Cardiac septum (tissue), 1 donor: ENCODE measurements at regions not wholly inside any gene's neighbourhood (a gene's known extent, or its start where the extent isn't known, plus 50 kb on each side); places are given as distances from the start of the nearest gene placed in this dataset.
"Not testable (repeated sequence)": the region's sequence is repeated elsewhere in the genome, so short reads cannot be mapped to it uniquely, and the experiment has no call there.

Source experiments
- DNase-seq: peaks from one replicate; pipeline ENCODE4 v3.0.0-alpha.2; 2020; ENCODE audit warnings: low spot score
- intact Hi-C: fragments of 100-400 bp; cut with DNase I; formaldehyde crosslinking; loops from one replicate; pipeline ENCODE4 v1.14.0; 2022
- donor health status: DM: no; HTN: no; CAD: no.

DNA sequence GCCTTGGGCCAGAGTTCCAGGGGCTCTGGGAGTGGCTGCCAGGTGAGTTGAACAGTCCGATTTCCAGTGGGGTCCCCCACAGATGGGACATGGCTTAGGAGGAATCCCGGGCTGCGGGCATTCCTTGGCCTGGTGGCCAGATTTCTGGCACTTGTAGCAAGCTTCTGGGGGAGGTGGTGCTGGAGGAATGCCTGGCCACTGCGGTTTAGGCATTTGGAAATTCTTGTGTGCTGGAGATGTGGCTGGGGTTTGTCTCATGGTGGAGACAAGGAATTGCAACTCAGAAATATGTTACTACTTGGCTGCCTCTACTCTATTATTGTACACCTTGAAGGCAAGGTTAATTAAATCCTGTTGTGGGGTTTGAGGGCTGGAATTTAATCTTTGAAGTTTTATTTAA is 779.8 kb downstream of the UQCRFS1 start:
- intact Hi-C loops, DNase-seq: not testable (repeated sequence)

DNA sequence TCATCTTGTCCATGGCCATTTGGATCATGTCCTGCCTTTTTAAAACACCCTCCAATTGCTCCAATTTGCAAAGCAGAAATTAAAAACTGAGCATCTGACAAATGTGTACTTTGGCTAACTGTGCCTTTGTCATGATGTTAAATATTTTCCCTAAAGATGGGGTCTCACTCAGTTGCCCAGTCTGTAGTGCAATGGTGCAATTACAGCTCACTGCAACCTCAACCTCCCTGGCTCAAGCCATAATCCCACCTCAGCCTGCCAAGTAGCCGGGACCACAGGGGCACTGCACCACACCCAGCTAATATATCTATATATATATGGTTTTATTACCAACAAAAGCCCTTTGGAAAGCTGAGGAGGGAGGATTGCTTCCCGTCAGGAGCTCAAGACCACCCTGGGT is 782.7 kb downstream of the UQCRFS1 start:
- intact Hi-C loops = no loop called here
- DNase-seq = no peak

DNA sequence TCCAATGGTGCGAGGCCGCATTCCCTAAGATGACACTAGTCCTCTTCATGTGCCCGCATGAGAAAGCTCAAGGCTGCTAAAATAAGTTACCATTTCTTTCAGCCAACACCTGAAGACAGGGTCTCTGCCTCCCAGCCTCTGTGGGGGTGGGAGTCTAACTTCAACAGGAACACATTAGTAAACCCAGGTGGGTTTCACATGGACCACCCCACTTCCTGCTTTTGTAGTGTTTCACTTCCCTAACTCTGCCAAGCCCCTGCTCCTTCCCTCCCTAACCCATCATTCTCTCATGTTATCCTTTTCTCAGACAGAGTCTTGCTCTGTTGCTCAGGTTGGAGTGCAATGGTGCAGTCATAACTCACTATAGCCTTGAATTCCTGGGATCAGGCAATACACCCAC is 783.6 kb downstream of the UQCRFS1 start:
- intact Hi-C loops = no loop called here

GRCh38 chr19:28428663-28429348 is 784.1 kb downstream of the UQCRFS1 start:
- intact Hi-C loops = no loop called here
- no peak for DNase-seq

More for the DNA sequence above, 783.6 kb downstream of the UQCRFS1 start:
- DNase-seq = no peak

GRCh38 chr19:28427376-28428083 is 785.4 kb downstream of the UQCRFS1 start:
- DNase-seq = no peak
- intact Hi-C loops = no loop called here

DNA sequence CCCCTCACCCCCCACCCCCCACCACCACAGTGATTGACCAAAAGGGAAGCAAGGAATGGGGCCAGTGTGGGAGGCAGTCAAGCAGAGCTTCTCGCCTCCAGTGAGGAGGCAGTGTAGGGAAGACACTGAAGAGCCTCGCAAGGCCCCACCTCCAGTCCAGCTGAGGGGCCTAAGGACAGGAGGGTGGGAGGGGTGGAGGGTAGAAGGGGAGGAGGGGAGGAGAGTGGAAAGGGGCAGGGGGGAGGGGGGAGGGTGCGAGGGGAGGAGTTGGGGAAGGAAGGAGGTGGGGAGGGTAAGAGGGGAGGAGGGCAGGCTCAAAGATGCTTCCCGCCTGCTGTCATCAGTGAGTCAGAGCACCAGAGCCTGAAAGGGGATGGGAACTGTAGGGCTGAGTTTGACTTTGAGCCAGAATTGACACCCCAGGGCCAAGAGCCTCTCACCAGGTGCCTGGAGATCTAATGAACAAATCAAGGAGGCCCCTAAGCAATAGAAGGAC is 786.2 kb downstream of the UQCRFS1 start:
- intact Hi-C loops = no loop called here

DNA sequence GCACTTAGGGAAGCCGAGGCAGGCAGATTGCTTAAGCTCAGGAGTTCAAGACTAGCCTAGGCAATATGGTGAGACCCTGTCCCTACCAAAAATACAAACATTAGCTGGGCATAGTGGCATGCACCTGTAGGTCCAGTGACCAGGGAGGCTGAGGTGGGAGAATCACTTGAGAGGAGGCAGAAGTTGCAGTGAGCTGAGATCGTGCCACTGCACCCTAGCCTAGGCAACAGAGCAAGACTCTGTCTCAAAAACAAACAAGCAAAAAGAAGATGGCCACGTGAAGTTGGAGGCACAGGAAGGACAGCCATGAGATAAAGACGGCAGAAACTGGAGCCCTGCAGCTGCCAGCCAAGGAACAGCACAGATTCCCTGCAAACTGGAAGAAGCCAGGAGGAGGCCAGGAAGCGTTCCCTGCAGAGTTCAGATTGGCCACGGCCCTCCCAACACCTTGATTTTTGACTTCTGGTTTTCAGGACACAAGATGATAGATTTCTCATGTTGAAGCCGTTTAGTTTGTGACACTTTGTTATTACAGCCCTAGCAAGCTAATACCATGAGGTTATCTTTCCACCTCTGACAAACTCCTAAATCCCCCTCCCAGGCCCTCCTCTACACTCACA is 786.7 kb downstream of the UQCRFS1 start:
- intact Hi-C loops = no loop called here
- no peak for DNase-seq

More for the DNA sequence above, 786.2 kb downstream of the UQCRFS1 start:
- DNase-seq = no peak

DNA sequence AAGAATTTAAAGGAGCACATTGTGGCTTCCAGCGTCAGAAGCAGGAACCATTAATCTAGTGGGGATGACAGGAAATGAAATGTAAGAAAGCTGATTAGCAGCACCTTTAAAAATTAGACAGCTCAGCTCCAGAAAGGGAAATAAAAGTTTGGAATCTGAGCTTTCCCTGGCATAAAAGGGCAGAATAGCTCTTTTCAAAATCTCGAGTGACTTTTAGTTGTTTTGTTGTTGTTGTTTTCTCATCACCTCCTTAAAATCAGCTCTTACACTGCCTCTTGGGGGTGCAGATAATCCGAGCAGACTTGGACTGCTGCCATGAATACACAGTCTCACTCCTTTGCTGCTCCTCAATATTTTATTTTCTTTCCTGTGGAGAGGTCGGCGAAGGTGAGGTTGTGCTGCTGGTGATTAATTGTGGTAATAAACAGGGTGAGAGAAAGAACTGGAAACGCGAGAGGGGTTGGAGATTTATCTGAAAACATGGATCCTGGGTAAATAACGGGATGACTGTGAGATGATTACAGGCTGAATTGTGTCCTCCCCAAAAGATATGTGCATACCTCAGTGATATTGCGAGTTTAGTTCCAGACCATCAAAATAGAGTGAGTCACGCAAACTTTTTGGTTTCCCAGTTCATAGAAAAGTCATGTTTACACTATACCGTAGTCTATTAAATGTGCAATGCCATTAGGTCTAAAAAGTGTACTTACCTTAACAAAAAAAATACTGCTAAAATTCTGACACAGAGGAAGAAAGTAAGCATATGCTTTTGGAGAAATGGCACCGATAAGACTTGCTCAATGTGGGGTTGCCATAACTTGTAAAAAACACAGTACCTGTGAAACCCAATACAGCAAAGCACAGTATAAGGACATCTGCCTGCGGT is 787.7 kb downstream of the UQCRFS1 start:
- no peak for DNase-seq
- intact Hi-C loops = no loop called here

DNA sequence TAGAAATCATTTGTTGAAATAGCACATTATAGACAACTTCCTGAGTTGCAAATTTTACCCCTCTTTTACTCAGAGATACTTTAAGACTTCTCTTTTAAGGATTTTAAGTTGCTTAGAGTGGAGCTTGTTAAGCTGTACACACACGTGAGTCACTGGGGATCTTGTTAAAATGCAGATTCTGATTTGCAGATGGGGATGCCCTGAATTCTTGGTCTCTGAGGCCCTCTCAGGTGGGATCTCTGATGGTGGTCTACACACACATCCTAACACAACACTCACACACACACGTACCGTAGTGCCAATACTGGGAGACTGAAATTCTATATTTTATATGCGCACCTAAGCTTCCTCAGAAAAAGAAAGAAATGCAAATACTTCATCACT is 788.3 kb downstream of the UQCRFS1 start:
- intact Hi-C loops = no loop called here
- DNase-seq = no peak

DNA sequence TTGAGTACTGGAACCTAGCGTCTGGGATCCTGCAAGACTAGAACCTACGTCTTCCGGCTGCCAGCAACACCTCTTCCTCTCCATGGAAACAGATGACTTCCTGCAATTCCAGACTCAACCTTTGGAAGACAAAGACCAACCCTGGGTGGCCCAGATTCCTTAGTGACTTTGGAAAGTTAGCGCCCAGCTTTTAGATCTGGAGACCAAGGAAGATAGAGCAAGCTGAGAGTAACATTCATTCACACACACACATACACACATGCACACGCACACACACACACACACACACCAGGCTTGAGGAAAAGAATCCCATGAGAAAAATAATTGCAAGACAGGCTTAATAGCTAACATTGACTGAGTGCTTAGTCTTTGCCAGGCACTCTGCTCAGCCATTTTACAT is 788.9 kb downstream of the UQCRFS1 start:
- DNase-seq = no peak
- intact Hi-C loops = no loop called here

DNA sequence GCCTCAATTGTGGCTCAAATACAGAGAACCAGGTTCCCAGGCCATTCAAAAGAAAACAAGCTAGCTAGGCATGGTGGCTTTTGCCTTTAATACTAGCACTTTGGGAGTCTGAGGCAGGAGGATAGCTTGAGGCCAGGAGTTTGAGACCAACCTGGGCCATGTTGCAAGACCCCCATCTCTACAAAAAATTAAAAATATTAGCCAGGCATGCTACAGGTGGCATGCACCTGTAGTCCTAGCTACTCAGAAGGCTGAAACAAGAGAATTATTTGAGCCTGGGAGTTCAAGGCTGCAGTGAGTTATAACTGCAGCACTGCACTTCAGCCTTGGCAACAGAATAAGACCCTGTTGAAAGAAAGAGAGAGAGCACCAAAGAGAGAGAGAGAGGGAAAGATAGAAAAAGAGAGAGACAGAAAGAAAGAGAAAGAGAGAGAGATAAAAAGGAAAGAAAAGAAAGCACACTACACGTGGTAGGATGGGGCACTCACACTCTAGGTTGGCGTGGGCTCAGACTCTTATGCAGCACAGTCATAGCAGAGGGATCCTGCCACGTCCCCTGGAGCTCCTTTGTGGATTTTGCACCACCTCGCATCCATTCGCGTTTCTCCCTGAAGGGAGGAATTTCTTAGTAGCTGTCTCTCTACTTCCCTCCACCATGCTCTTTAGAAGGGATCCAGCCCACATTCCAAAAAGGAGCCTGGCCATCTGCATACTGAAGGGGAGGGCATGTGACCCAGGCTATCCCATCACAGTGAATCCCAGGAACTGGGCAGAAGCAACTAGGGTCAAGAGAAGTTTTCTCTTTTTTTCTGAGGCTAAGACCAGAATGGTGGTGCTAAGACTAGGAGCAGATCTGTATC is 789.9 kb downstream of the UQCRFS1 start:
- intact Hi-C loops = no loop called here
- no peak for DNase-seq

DNA sequence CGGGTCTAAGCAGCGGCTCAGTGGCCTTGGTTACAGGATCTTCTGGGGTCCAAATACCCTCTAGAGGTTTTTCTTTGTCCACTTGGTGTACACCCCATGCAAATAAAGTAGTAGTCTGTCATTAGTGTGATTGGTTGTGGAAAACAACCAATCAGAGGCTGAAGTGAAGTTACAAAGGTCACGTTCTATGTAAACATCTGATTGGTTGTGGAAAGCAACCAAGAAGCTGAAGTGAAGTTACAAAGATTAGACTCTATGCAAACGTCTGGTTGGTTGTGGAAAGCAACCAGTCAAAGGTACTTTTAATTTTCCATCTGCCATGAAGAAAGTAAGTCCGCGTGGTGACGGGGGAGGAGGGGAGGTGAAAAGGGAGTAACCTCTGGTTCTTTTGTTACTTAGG is 790.9 kb downstream of the UQCRFS1 start:
- intact Hi-C loops = no loop called here
- no peak for DNase-seq

GRCh38 chr19:28420811-28421550 is 792.0 kb downstream of the UQCRFS1 start:
- no peak for DNase-seq
- intact Hi-C loops = no loop called here

GRCh38 chr19:28419312-28419711 is 793.6 kb downstream of the UQCRFS1 start:
- intact Hi-C loops = no loop called here
- no peak for DNase-seq

GRCh38 chr19:28417361-28417760 is 795.6 kb downstream of the UQCRFS1 start:
- no peak for DNase-seq
- intact Hi-C loops = no loop called here

DNA sequence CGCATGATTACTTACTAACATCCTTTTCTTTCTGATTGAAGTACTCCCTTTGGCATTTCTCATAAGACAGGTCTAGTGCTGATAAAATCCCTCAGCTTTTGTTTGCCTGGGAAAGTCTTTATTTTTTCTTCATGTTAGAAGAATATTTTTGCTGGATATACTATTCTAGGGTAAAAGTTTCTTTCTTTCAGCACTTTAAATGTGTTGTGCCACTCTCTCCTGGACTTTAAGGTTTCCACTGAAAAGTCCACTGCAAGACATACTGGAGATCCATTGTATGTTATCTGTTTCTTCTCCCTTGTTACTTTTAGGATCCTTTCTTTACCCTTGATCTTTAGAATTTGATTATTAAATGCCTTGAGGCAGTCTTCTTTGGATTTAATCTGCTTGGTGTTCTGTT is 796.7 kb downstream of the UQCRFS1 start:
- intact Hi-C loops = no loop called here
- no peak for DNase-seq

- no peak for DNase-seq
- intact Hi-C loops = no loop called here
These were observed 798.2 kb downstream of the UQCRFS1 start for GRCh38 chr19:28414748-28415147.

GRCh38 chr19:28409859-28410258 is 803.1 kb downstream of the UQCRFS1 start:
- no peak for DNase-seq
- intact Hi-C loops = no loop called here
